Fibroblast of mammary gland (primary cell): ENCODE measurements at regions not wholly inside any gene's neighbourhood (a gene's known extent, or its start where the extent isn't known, plus 50 kb on each side); places are given as distances from the start of the nearest gene placed in this dataset.

Experiments used
- DNase-seq: peaks from one replicate; pipeline ENCODE4 v3.0.0-alpha.2; 2010; ENCODE audit warnings: low read depth
- H3K4me3 ChIP-seq: 2 replicates; pipeline ENCODE4 v1.5.1; 2011; ENCODE audit warnings: low read depth, mild to moderate bottlenecking, low read length, moderate library complexity; ENCODE audit not compliant: control insufficient read depth
- CTCF ChIP-seq: conservative IDR thresholded peaks from 2 replicates; pipeline ENCODE4 v1.5.1; 2011; ENCODE audit warnings: low read depth, low read length, inconsistent platforms; ENCODE audit not compliant: control insufficient read depth, insufficient read depth

GRCh38 chr18:56068701-56069100 is 480.7 kb upstream of the TCF4 start:
- H3K4me3 ChIP-seq = no peak overlapping the region
- no peak for DNase-seq
- TF ChIP-seq CTCF = no peak

- DNase-seq = peak; percentile 81
- no peak overlapping the region for H3K4me3 ChIP-seq
- no peak for TF ChIP-seq CTCF
Observed at GRCh38 chr18:56067969-56068671, 480.1 kb upstream of the TCF4 start.

GRCh38 chr18:56067214-56067894 is 479.4 kb upstream of the TCF4 start:
- DNase-seq = peak; percentile 56
- no peak overlapping the region for H3K4me3 ChIP-seq
- no peak for TF ChIP-seq CTCF

- H3K4me3 ChIP-seq = no peak overlapping the region
- TF ChIP-seq CTCF = no peak
- no peak for DNase-seq
Observed at GRCh38 chr18:56066524-56067213, 478.7 kb upstream of the TCF4 start.

- TF ChIP-seq CTCF = no peak
- no peak for DNase-seq
- no peak overlapping the region for H3K4me3 ChIP-seq
Observed at GRCh38 chr18:56065086-56065485, 477.1 kb upstream of the TCF4 start.

GRCh38 chr18:56062931-56063330 is 474.9 kb upstream of the TCF4 start:
- no peak for DNase-seq
- no peak for TF ChIP-seq CTCF
- no peak overlapping the region for H3K4me3 ChIP-seq
